ENCODE measurements at regions not wholly inside any gene's neighbourhood (a gene's known extent, or its start where the extent isn't known, plus 50 kb on each side); places are given as distances from the start of the nearest gene placed in this dataset.

DNA sequence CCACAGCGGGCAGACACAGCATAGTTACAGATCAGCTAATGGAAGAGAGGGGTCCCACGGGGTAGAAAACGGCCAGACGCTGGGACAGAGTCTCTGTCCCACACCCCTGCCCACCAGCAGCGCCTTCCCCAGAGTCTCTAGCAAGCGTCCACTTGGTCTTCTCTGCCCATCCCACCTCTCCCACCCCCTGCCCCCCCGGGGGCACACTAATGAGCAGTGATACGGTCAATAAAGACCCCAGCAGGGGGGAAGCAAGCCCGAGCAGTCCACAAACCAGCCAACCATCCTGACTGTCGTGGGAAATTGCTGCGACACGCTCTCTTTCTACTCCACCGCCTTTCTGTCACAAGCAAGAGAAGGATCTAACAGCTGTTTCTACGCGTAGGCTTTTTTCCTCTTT is 374.7 kb downstream of the NPHP4 start:
- H3K4me1 Mint-ChIP-seq: peaks cover 4% of the 10 kb centered on the region
- peaks cover 11% of the 10 kb centered on the region for H3K27me3 Mint-ChIP-seq (ENCODE audit: insufficient read depth, low read depth, poor library complexity)
- Histone ChIP-seq H2AFZ (no peak overlapping the region), H4K20me1 (replicated peaks; ENCODE audit: insufficient read depth) (no peaks in the 10 kb centered on the region), H3K27ac (ENCODE audit: low read depth) (no peak overlapping the region), H3K4me3 (no peak overlapping the region), H3K79me2 (replicated peaks; ENCODE audit: insufficient read depth) (no peaks in the 10 kb centered on the region), H3K4me1 (ENCODE audit: insufficient read depth) (no peaks in the 10 kb centered on the region), H3K4me2 (no peak overlapping the region), H3K36me3 (ENCODE audit: insufficient read depth) (no peaks in the 10 kb centered on the region), H3K27me3 (ENCODE audit: insufficient read depth) (no peaks in the 10 kb centered on the region), H3K9me2 (ENCODE audit: insufficient read depth) (no peaks in the 10 kb centered on the region), H3F3A (replicated peaks; ENCODE audit: low read depth) (no peaks in the 10 kb centered on the region)
- no peaks in the 10 kb centered on the region for H3K9me3 Mint-ChIP-seq
- DNase-seq (ENCODE audit: low spot score): no peak
- H3K4me3 Mint-ChIP-seq: no peak overlapping the region
- TF ChIP-seq, protein P1, sequence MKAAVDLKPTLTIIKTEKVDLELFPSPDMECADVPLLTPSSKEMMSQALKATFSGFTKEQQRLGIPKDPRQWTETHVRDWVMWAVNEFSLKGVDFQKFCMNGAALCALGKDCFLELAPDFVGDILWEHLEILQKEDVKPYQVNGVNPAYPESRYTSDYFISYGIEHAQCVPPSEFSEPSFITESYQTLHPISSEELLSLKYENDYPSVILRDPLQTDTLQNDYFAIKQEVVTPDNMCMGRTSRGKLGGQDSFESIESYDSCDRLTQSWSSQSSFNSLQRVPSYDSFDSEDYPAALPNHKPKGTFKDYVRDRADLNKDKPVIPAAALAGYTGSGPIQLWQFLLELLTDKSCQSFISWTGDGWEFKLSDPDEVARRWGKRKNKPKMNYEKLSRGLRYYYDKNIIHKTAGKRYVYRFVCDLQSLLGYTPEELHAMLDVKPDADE (IDR thresholded peaks at IDR 0.05): no peak
- TF ChIP-seq ZNF331 (CRISPR knock-in tag; IDR thresholded peaks at IDR 0.05; ENCODE audit: low read depth): no peak
- no peak overlapping the region for H3K27ac Mint-ChIP-seq
- no peak for ATAC-seq
- H3K36me3 Mint-ChIP-seq (ENCODE audit: low read depth): no peaks in the 10 kb centered on the region

DNA sequence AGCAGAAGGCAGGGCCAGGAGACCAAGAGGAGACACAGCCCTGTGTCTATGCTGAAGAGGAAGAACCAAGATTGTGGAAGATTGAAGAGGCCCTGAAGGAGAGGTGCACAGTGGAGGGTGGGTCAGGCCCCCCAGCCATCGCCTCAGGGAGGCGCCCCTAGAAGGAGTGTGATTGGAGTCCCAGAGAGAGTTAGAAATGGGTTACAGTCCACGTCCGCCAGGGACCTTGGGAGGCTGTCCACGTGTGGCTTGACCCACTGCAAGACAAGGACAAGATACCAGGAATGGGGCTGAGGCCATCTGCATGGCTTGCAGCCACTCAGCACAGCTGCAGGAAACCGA is 375.1 kb downstream of the NPHP4 start:
- ATAC-seq: no peak
- no peaks in the 10 kb centered on the region for H4K20me1 ChIP-seq (replicated peaks; ENCODE audit: insufficient read depth)
- H3K4me2 ChIP-seq: no peak overlapping the region
- Mint-ChIP-seq H3K4me3 (no peak overlapping the region), H3K27ac (no peak overlapping the region), H3K4me1 (peaks cover 4% of the 10 kb centered on the region), H3K9me3 (no peaks in the 10 kb centered on the region), H3K27me3 (ENCODE audit: insufficient read depth, low read depth, poor library complexity) (peaks cover 11% of the 10 kb centered on the region), H3K36me3 (ENCODE audit: low read depth) (no peaks in the 10 kb centered on the region)
- no peaks in the 10 kb centered on the region for H3K79me2 ChIP-seq (replicated peaks; ENCODE audit: insufficient read depth)
- H3K4me3 ChIP-seq: no peak overlapping the region
- no peak overlapping the region for H3K27ac ChIP-seq (ENCODE audit: low read depth)
- H3K36me3 ChIP-seq (ENCODE audit: insufficient read depth): no peaks in the 10 kb centered on the region
- H3K27me3 ChIP-seq (ENCODE audit: insufficient read depth): no peaks in the 10 kb centered on the region
- no peaks in the 10 kb centered on the region for H3K9me2 ChIP-seq (ENCODE audit: insufficient read depth)
- H2AFZ ChIP-seq: no peak overlapping the region
- DNase-seq (ENCODE audit: low spot score): no peak
- H3F3A ChIP-seq (replicated peaks; ENCODE audit: low read depth): no peaks in the 10 kb centered on the region
- no peaks in the 10 kb centered on the region for H3K4me1 ChIP-seq (ENCODE audit: insufficient read depth)
- TF ChIP-seq ZNF114 (CRISPR knock-in tag; IDR thresholded peaks at IDR 0.05) (no peak), EZH2phosphoT487 (IDR thresholded peaks at IDR 0.05; ENCODE audit: unreplicated experiment) (no peak), CREB1 (CRISPR knock-in tag; IDR thresholded peaks at IDR 0.05; ENCODE audit: low read depth) (no peak), POLR2AphosphoS5 (IDR thresholded peaks at IDR 0.05; ENCODE audit: low read depth) (no peak), EZH2 (IDR thresholded peaks at IDR 0.05; ENCODE audit: low read depth, unreplicated experiment) (no peak), ZNF331 (CRISPR knock-in tag; IDR thresholded peaks at IDR 0.05; ENCODE audit: low read depth) (no peak), NANOG (IDR thresholded peaks at IDR 0.05; ENCODE audit: borderline replicate concordance) (no peak)
- TF ChIP-seq, protein P2, sequence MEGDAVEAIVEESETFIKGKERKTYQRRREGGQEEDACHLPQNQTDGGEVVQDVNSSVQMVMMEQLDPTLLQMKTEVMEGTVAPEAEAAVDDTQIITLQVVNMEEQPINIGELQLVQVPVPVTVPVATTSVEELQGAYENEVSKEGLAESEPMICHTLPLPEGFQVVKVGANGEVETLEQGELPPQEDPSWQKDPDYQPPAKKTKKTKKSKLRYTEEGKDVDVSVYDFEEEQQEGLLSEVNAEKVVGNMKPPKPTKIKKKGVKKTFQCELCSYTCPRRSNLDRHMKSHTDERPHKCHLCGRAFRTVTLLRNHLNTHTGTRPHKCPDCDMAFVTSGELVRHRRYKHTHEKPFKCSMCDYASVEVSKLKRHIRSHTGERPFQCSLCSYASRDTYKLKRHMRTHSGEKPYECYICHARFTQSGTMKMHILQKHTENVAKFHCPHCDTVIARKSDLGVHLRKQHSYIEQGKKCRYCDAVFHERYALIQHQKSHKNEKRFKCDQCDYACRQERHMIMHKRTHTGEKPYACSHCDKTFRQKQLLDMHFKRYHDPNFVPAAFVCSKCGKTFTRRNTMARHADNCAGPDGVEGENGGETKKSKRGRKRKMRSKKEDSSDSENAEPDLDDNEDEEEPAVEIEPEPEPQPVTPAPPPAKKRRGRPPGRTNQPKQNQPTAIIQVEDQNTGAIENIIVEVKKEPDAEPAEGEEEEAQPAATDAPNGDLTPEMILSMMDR (conservative IDR thresholded peaks at IDR 0.05; ENCODE audit: low read depth in 2 of 2): no peak
- TF ChIP-seq, protein P3, sequence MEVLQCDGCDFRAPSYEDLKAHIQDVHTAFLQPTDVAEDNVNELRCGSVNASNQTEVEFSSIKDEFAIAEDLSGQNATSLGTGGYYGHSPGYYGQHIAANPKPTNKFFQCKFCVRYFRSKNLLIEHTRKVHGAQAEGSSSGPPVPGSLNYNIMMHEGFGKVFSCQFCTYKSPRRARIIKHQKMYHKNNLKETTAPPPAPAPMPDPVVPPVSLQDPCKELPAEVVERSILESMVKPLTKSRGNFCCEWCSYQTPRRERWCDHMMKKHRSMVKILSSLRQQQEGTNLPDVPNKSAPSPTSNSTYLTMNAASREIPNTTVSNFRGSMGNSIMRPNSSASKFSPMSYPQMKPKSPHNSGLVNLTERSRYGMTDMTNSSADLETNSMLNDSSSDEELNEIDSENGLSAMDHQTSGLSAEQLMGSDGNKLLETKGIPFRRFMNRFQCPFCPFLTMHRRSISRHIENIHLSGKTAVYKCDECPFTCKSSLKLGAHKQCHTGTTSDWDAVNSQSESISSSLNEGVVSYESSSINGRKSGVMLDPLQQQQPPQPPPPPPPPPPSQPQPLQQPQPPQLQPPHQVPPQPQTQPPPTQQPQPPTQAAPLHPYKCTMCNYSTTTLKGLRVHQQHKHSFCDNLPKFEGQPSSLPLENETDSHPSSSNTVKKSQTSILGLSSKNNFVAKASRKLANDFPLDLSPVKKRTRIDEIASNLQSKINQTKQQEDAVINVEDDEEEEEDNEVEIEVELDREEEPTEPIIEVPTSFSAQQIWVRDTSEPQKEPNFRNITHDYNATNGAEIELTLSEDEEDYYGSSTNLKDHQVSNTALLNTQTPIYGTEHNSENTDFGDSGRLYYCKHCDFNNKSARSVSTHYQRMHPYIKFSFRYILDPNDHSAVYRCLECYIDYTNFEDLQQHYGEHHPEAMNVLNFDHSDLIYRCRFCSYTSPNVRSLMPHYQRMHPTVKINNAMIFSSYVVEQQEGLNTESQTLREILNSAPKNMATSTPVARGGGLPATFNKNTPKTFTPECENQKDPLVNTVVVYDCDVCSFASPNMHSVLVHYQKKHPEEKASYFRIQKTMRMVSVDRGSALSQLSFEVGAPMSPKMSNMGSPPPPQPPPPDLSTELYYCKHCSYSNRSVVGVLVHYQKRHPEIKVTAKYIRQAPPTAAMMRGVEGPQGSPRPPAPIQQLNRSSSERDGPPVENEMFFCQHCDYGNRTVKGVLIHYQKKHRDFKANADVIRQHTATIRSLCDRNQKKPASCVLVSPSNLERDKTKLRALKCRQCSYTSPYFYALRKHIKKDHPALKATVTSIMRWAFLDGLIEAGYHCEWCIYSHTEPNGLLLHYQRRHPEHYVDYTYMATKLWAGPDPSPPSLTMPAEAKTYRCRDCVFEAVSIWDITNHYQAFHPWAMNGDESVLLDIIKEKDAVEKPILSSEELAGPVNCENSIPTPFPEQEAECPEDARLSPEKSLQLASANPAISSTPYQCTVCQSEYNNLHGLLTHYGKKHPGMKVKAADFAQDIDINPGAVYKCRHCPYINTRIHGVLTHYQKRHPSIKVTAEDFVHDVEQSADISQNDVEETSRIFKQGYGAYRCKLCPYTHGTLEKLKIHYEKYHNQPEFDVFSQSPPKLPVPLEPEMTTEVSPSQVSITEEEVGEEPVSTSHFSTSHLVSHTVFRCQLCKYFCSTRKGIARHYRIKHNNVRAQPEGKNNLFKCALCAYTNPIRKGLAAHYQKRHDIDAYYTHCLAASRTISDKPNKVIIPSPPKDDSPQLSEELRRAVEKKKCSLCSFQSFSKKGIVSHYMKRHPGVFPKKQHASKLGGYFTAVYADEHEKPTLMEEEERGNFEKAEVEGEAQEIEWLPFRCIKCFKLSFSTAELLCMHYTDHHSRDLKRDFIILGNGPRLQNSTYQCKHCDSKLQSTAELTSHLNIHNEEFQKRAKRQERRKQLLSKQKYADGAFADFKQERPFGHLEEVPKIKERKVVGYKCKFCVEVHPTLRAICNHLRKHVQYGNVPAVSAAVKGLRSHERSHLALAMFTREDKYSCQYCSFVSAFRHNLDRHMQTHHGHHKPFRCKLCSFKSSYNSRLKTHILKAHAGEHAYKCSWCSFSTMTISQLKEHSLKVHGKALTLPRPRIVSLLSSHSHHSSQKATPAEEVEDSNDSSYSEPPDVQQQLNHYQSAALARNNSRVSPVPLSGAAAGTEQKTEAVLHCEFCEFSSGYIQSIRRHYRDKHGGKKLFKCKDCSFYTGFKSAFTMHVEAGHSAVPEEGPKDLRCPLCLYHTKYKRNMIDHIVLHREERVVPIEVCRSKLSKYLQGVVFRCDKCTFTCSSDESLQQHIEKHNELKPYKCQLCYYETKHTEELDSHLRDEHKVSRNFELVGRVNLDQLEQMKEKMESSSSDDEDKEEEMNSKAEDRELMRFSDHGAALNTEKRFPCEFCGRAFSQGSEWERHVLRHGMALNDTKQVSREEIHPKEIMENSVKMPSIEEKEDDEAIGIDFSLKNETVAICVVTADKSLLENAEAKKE (CRISPR knock-in tag; IDR thresholded peaks at IDR 0.05): no peak
